Stomach (tissue), 8 donors: ENCODE measurements at regions not wholly inside any gene's neighbourhood (a gene's known extent, or its start where the extent isn't known, plus 50 kb on each side); places are given as distances from the start of the nearest gene placed in this dataset.
A peak's percentile ranks its signal among the peaks of the same experiment; 100 is the strongest.

Experiments used
- DNase-seq, 2 donors: peaks; one replicate each; pipeline versions ENCODE4 v3.0.0 to v3.0.0-alpha.2; 2013 to 2019
- H3K27ac ChIP-seq, 5 donors: fragments of 200-600 bp in 4 of 5; sonication (generic) in 4 of 5; one replicate each; pipeline ENCODE4 v1.5.1; 2013 to 2019; ENCODE audit warnings: mild to moderate bottlenecking in 1 of 5, moderate library complexity in 1 of 5
- H3K27me3 ChIP-seq, 3 donors: fragments of 200-600 bp; sonication (generic); one replicate each; pipeline ENCODE4 v1.5.1; 2017 to 2019; ENCODE audit warnings: mixed run types in 1 of 3
- H3K36me3 ChIP-seq, 4 donors: fragments of 200-600 bp; sonication (generic); 1 replicate in 3 of 4; 2 replicates in 1 of 4; pipeline ENCODE4 v1.5.1; 2016 to 2019
- H3K4me1 ChIP-seq, 4 donors: fragments of 200-600 bp; sonication (generic); one replicate each; pipeline ENCODE4 v1.5.1; 2016 to 2019
- H3K4me3 ChIP-seq, 4 donors: fragments of 200-600 bp; sonication (generic) in 3 of 4; one replicate each; pipeline ENCODE4 v1.5.1; 2016 to 2019; ENCODE audit warnings: mild to moderate bottlenecking in 1 of 4
- H3K9me3 ChIP-seq, 4 donors: fragments of 200-600 bp; sonication (generic); one replicate each; pipeline ENCODE4 v1.5.1; 2016 to 2019
- EP300 ChIP-seq: sonication (generic); formaldehyde crosslinking; IDR thresholded peaks from one replicate; pipeline ENCODE4 v1.6.1; 2017; ENCODE audit warnings: antibody characterized with exemption
- POLR2A ChIP-seq, 4 donors: fragments of 450-650 bp; IDR thresholded peaks; one replicate each; pipeline ENCODE4 v1.6.1; 2016; ENCODE audit warnings: antibody characterized with exemption in 4 of 4, control low read depth in 2 of 4, mild to moderate bottlenecking in 1 of 4, moderate library complexity in 1 of 4
- POLR2AphosphoS5 ChIP-seq, 3 donors: sonication (generic); formaldehyde crosslinking; IDR thresholded peaks; one replicate each; pipeline ENCODE4 v1.6.1; 2016; ENCODE audit warnings: antibody characterized with exemption in 3 of 3
- WGBS, 5 donors: extraction: QIAGEN DNeasy Blood & Tissue Kit in 3 of 5; methylation state at CpG; one replicate each; pipeline versions ENCODE4 v1.1.5 to v1.1.7; 2013 to 2018; 5-methylcytosine and 5-hydroxymethylcytosine counted together
- intact Hi-C: fragments of 100-400 bp; cut with DNase I; formaldehyde crosslinking; loops from one replicate; pipeline ENCODE4 v1.15.1; 2023; ENCODE audit warnings: low total_unique reads
- TF ChIP-seq, protein P1 (sequence below), 7 experiments: fragments of 450-650 bp in 4 of 7; fragments of 200-600 bp in 3 of 7; sonication (generic) in 3 of 7; IDR thresholded peaks; one replicate each; pipeline ENCODE4 v1.5.1; 2016 to 2019; ENCODE audit warnings: antibody characterized with exemption in 7 of 7, control low read depth in 2 of 7, mild to moderate bottlenecking in 1 of 7
- donor health status: healthy with polysubstance abuse.
- donor health status: Bipolar disorder and iron deficiency.
- donor health status: healthy.

DNA sequence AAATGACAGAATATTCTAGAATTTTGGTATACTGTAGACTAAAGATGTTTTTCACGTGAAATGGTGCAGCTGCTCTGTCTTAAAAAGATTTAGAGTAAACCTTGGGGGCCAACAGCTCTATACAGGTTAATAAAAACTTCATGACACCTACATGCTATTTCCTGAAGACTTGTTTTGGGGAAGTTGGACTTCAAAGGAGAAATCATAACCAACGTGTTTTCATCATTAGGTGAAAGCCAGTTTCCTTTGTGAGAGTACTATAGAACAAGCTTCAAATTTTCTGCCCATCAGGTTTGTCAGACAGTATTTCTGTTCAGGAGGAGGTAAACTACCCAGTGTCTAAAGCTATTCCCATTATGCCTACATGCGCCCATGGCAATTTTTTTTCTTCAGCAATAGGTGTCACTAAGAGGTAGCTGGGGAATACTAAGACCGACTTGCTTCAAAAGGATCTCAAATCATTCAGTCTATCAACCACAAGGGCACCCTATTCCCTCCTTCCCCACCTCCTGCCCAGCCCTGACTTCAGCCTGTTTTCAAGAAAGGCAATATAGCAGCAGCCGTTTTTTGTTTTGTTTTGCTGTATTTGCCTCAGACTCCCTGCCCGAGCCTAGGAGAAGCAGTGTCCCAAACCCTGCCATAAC is 237.3 kb upstream of the SP8 start:
- WGBS, 5 donors, result 32 to 54% (median 38%) methylated on average over 6 of the region's 6 CpGs
- TF ChIP-seq EP300 (no peak), POLR2A (IDR thresholded peaks at IDR 0.05) (no peak), POLR2AphosphoS5 (IDR thresholded peaks at IDR 0.05) (no peak)
- TF ChIP-seq, protein P1, sequence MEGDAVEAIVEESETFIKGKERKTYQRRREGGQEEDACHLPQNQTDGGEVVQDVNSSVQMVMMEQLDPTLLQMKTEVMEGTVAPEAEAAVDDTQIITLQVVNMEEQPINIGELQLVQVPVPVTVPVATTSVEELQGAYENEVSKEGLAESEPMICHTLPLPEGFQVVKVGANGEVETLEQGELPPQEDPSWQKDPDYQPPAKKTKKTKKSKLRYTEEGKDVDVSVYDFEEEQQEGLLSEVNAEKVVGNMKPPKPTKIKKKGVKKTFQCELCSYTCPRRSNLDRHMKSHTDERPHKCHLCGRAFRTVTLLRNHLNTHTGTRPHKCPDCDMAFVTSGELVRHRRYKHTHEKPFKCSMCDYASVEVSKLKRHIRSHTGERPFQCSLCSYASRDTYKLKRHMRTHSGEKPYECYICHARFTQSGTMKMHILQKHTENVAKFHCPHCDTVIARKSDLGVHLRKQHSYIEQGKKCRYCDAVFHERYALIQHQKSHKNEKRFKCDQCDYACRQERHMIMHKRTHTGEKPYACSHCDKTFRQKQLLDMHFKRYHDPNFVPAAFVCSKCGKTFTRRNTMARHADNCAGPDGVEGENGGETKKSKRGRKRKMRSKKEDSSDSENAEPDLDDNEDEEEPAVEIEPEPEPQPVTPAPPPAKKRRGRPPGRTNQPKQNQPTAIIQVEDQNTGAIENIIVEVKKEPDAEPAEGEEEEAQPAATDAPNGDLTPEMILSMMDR (IDR thresholded peaks at IDR 0.05), result peak in 2 of 7 experiments; percentile 22 to 25
- Histone ChIP-seq H3K27me3 (peaks cover 0 to 12% (median 0%) of the 10 kb centered on the region in 3 donors), H3K4me3 (no peak overlapping the region), H3K36me3 (no peaks in the 10 kb centered on the region), H3K9me3 (no peaks in the 10 kb centered on the region), H3K4me1 (peaks cover 0 to 5% (median 0%) of the 10 kb centered on the region in 4 donors), H3K27ac (no peak overlapping the region)
- peak in 1 of 2 donors; percentile 4 for DNase-seq
- intact Hi-C loops, result no loop called here

DNA sequence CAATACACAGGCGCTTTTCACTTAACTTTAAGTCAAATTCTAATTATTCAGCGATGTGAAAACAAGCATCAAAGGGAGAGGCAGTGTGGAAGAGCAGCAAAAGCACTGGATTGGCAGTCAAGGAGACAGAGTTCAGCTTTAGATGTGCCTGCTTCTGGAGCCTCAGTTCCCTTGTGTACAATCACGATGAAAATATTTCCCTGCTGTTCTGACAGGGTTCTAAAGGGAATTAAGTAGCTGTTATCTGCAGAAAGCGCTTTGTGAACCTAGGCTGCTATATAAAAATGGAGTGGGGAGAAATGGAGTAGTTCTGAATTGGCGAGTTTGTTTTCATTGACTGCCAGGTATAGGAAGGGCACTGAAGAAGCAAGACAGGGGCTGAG is 237.8 kb upstream of the SP8 start:
- intact Hi-C loops, result no loop called here
- H3K27me3 ChIP-seq, result peaks cover 0 to 14% (median 0%) of the 10 kb centered on the region in 3 donors
- TF ChIP-seq, protein P1 (IDR thresholded peaks at IDR 0.05), result no peak
- TF ChIP-seq EP300, result no peak
- no peak for TF ChIP-seq POLR2AphosphoS5 (IDR thresholded peaks at IDR 0.05)
- no peak for TF ChIP-seq POLR2A (IDR thresholded peaks at IDR 0.05)
- H3K36me3 ChIP-seq, result no peaks in the 10 kb centered on the region
- H3K4me1 ChIP-seq, result peaks cover 0 to 8% (median 0%) of the 10 kb centered on the region in 4 donors
- H3K4me3 ChIP-seq, result no peak overlapping the region
- H3K27ac ChIP-seq, result no peak overlapping the region
- no peak for DNase-seq
- 52 to 66% (median 65%) methylated on average over 5 of the region's 5 CpGs for WGBS, 5 donors
- H3K9me3 ChIP-seq, result no peaks in the 10 kb centered on the region

DNA sequence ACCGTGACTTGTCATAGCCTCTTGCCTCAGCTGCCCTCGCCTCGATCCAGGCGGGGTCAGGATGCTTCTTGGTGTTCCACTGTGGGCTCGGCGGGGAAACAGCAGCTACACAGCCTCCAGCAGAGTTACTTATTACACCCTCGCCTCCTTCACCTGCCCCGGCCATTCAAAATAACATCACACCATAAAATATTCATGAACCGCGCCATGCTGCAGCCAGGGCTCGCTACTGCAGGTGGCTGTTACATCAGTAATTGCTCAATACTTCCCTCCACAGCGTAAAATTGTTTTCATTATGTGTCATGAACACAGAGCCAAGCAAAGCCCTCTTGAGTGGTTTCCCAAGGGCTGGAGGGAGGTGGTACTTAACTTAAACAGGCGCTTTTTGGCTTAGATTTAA is 241.5 kb upstream of the SP8 start:
- no peak overlapping the region for H3K4me3 ChIP-seq
- intact Hi-C loops, result no loop called here
- H3K27me3 ChIP-seq, result peaks cover 0 to 14% (median 0%) of the 10 kb centered on the region in 3 donors
- TF ChIP-seq POLR2AphosphoS5 (IDR thresholded peaks at IDR 0.05), result no peak
- TF ChIP-seq POLR2A (IDR thresholded peaks at IDR 0.05), result no peak
- no peak for TF ChIP-seq EP300
- TF ChIP-seq, protein P1 (IDR thresholded peaks at IDR 0.05), result no peak
- peaks cover 0 to 8% (median 0%) of the 10 kb centered on the region in 4 donors for H3K4me1 ChIP-seq
- DNase-seq, result peak in 1 of 2 donors; percentile 7
- H3K27ac ChIP-seq, result no peak overlapping the region
- H3K9me3 ChIP-seq, result no peaks in the 10 kb centered on the region
- WGBS, 5 donors, result 49 to 60% (median 56%) methylated on average over 13 of the region's 13 CpGs
- H3K36me3 ChIP-seq, result no peaks in the 10 kb centered on the region

DNA sequence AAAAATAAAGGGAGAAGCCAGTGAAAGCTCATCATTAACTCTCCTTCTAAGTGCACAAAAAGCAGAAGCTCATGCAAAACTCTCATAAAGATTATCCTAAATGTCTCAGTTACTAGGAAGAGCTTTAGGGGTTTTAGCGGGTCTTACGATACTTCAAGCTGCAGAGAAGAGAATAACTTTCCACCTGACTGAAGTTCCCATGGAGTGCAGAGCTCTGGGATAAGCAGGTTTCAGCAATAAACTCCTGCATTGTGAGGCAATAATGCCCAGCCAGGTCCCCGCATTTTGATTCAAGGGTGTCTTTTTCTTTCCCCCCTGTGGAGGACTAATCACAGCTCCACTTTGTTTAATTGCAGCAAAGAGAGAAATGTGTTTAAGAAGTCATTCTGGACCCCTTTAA is 241.9 kb upstream of the SP8 start:
- Histone ChIP-seq H3K27ac (no peak overlapping the region), H3K9me3 (no peaks in the 10 kb centered on the region), H3K36me3 (no peaks in the 10 kb centered on the region), H3K27me3 (peaks cover 0 to 14% (median 0%) of the 10 kb centered on the region in 3 donors), H3K4me1 (peaks cover 0 to 8% (median 0%) of the 10 kb centered on the region in 4 donors), H3K4me3 (no peak overlapping the region)
- DNase-seq, result no peak
- TF ChIP-seq EP300, result no peak
- no peak for TF ChIP-seq POLR2AphosphoS5 (IDR thresholded peaks at IDR 0.05)
- TF ChIP-seq, protein P1 (IDR thresholded peaks at IDR 0.05), result no peak
- no peak for TF ChIP-seq POLR2A (IDR thresholded peaks at IDR 0.05)
- 62 to 76% (median 63%) methylated on average over 3 of the region's 3 CpGs for WGBS, 5 donors
- intact Hi-C loops, result no loop called here
